Central memory CD8-positive, alpha-beta T cell (primary cell): ENCODE measurements at regions not wholly inside any gene's neighbourhood (a gene's known extent, or its start where the extent isn't known, plus 50 kb on each side); places are given as distances from the start of the nearest gene placed in this dataset.

Experiments
- ATAC-seq: fragments of 150-1000 bp; cut with Tn5 transposase; replicated peaks from 2 replicates; pipeline ENCODE4 v1.10.0; 2022; ENCODE audit warnings: mild to moderate bottlenecking, moderate FRiP score, moderate number of reproducible peaks; ENCODE audit not compliant: poor library complexity, severe bottlenecking; ENCODE audit errors: extremely low read depth
- DNase-seq, 2 donors: peaks; one replicate each; pipeline ENCODE4 v3.0.0; 2021; ENCODE audit warnings: low spot score in 2 of 2
- H3K27ac Mint-ChIP-seq: one replicate; pipeline ENCODE4 v1.8.0; 2022; ENCODE audit warnings: low read depth, mild to moderate bottlenecking, moderate library complexity, mixed read lengths
- H3K27me3 Mint-ChIP-seq: one replicate; pipeline ENCODE4 v1.8.0; 2022; ENCODE audit warnings: mixed read lengths
- H3K36me3 Mint-ChIP-seq: one replicate; pipeline ENCODE4 v1.8.0; 2022; ENCODE audit warnings: mild to moderate bottlenecking, moderate library complexity, mixed read lengths; ENCODE audit not compliant: insufficient read depth
- H3K4me1 Mint-ChIP-seq: one replicate; pipeline ENCODE4 v1.8.0; 2022; ENCODE audit warnings: mixed read lengths
- H3K4me3 Mint-ChIP-seq: one replicate; pipeline ENCODE4 v1.8.0; 2022; ENCODE audit warnings: mild to moderate bottlenecking, moderate library complexity, mixed read lengths
- H3K9me3 Mint-ChIP-seq: one replicate; pipeline ENCODE4 v1.8.0; 2022; ENCODE audit warnings: mixed read lengths

GRCh38 chr6:1153696-1154245 lies 158.1 kb upstream of the FOXQ1 start:
- Mint-ChIP-seq H3K4me1 (no peaks in the 10 kb centered on the region), H3K4me3 (no peak overlapping the region), H3K9me3 (no peaks in the 10 kb centered on the region), H3K27me3 (peaks cover 63% of the 10 kb centered on the region), H3K36me3 (no peaks in the 10 kb centered on the region), H3K27ac (no peak overlapping the region)
- ATAC-seq (no peak), DNase-seq (no peak)

- H3K4me1 Mint-ChIP-seq: no peaks in the 10 kb centered on the region
- ATAC-seq: no peak
- no peaks in the 10 kb centered on the region for H3K36me3 Mint-ChIP-seq
- H3K27ac Mint-ChIP-seq: no peak overlapping the region
- no peak for DNase-seq
- H3K27me3 Mint-ChIP-seq: peaks cover 58% of the 10 kb centered on the region
- no peak overlapping the region for H3K4me3 Mint-ChIP-seq
- no peaks in the 10 kb centered on the region for H3K9me3 Mint-ChIP-seq
These were observed 165.4 kb upstream of the FOXQ1 start for GRCh38 chr6:1146500-1146899.

- no peak overlapping the region for H3K27ac Mint-ChIP-seq
- no peaks in the 10 kb centered on the region for H3K36me3 Mint-ChIP-seq
- H3K9me3 Mint-ChIP-seq: no peaks in the 10 kb centered on the region
- H3K4me3 Mint-ChIP-seq: no peak overlapping the region
- DNase-seq (no peak), ATAC-seq (no peak)
- H3K4me1 Mint-ChIP-seq: no peaks in the 10 kb centered on the region
- H3K27me3 Mint-ChIP-seq: peaks cover 51% of the 10 kb centered on the region
These were observed 166.1 kb upstream of the FOXQ1 start for GRCh38 chr6:1145768-1146218.

GRCh38 chr6:1144842-1145767 lies 166.8 kb upstream of the FOXQ1 start:
- ATAC-seq: no peak
- no peaks in the 10 kb centered on the region for H3K9me3 Mint-ChIP-seq
- peaks cover 45% of the 10 kb centered on the region for H3K27me3 Mint-ChIP-seq
- H3K4me3 Mint-ChIP-seq: no peak overlapping the region
- no peaks in the 10 kb centered on the region for H3K36me3 Mint-ChIP-seq
- H3K4me1 Mint-ChIP-seq: no peaks in the 10 kb centered on the region
- no peak overlapping the region for H3K27ac Mint-ChIP-seq
- no peak for DNase-seq

GRCh38 chr6:1143655-1144054 lies 168.2 kb upstream of the FOXQ1 start:
- no peak for ATAC-seq
- Mint-ChIP-seq H3K27ac (no peak overlapping the region), H3K9me3 (peaks cover 9% of the 10 kb centered on the region), H3K4me3 (no peak overlapping the region), H3K27me3 (peaks cover 41% of the 10 kb centered on the region), H3K4me1 (no peaks in the 10 kb centered on the region), H3K36me3 (no peaks in the 10 kb centered on the region)
- DNase-seq: no peak

- Mint-ChIP-seq H3K27ac (no peak overlapping the region), H3K4me1 (no peaks in the 10 kb centered on the region), H3K27me3 (peaks cover 46% of the 10 kb centered on the region), H3K9me3 (peaks cover 9% of the 10 kb centered on the region), H3K4me3 (no peak overlapping the region), H3K36me3 (no peaks in the 10 kb centered on the region)
- no peak for ATAC-seq
- no peak for DNase-seq
These were observed 172.6 kb upstream of the FOXQ1 start for GRCh38 chr6:1139155-1139890.

GRCh38 chr6:1137849-1138248 lies 174.0 kb upstream of the FOXQ1 start:
- Mint-ChIP-seq H3K36me3 (no peaks in the 10 kb centered on the region), H3K4me3 (no peak overlapping the region), H3K9me3 (peaks cover 9% of the 10 kb centered on the region), H3K27ac (no peak overlapping the region), H3K27me3 (peaks cover 53% of the 10 kb centered on the region), H3K4me1 (no peaks in the 10 kb centered on the region)
- no peak for ATAC-seq
- DNase-seq: no peak

GRCh38 chr6:1136827-1137226 lies 175.1 kb upstream of the FOXQ1 start:
- no peak overlapping the region for H3K27ac Mint-ChIP-seq
- H3K4me1 Mint-ChIP-seq: no peaks in the 10 kb centered on the region
- H3K9me3 Mint-ChIP-seq: peaks cover 9% of the 10 kb centered on the region
- H3K27me3 Mint-ChIP-seq: peaks cover 63% of the 10 kb centered on the region
- H3K4me3 Mint-ChIP-seq: no peak overlapping the region
- ATAC-seq (no peak), DNase-seq (no peak)
- H3K36me3 Mint-ChIP-seq: no peaks in the 10 kb centered on the region

- no peaks in the 10 kb centered on the region for H3K4me1 Mint-ChIP-seq
- ATAC-seq: no peak
- no peaks in the 10 kb centered on the region for H3K36me3 Mint-ChIP-seq
- no peak overlapping the region for H3K27ac Mint-ChIP-seq
- peaks cover 65% of the 10 kb centered on the region for H3K27me3 Mint-ChIP-seq
- no peak for DNase-seq
- H3K4me3 Mint-ChIP-seq: no peak overlapping the region
- peaks cover 9% of the 10 kb centered on the region for H3K9me3 Mint-ChIP-seq
These were observed 175.5 kb upstream of the FOXQ1 start for GRCh38 chr6:1136415-1136774.

- Mint-ChIP-seq H3K27ac (no peak overlapping the region), H3K9me3 (peaks cover 9% of the 10 kb centered on the region), H3K36me3 (no peaks in the 10 kb centered on the region), H3K4me3 (no peak overlapping the region), H3K27me3 (peaks cover 65% of the 10 kb centered on the region), H3K4me1 (no peaks in the 10 kb centered on the region)
- no peak for DNase-seq
- no peak for ATAC-seq
These were observed 176.0 kb upstream of the FOXQ1 start for GRCh38 chr6:1135726-1136414.

- Mint-ChIP-seq H3K9me3 (no peaks in the 10 kb centered on the region), H3K4me3 (no peak overlapping the region), H3K36me3 (peaks cover 2% of the 10 kb centered on the region), H3K27ac (no peak overlapping the region), H3K27me3 (peaks cover 52% of the 10 kb centered on the region), H3K4me1 (peaks cover 6% of the 10 kb centered on the region)
- DNase-seq (no peak), ATAC-seq (no peak)
These were observed 180.4 kb upstream of the FOXQ1 start for GRCh38 chr6:1131285-1132079.

- Mint-ChIP-seq H3K4me3 (no peak overlapping the region), H3K36me3 (peaks cover 2% of the 10 kb centered on the region), H3K4me1 (peaks cover 6% of the 10 kb centered on the region), H3K27ac (no peak overlapping the region), H3K9me3 (no peaks in the 10 kb centered on the region), H3K27me3 (peaks cover 52% of the 10 kb centered on the region)
- ATAC-seq: no peak
- no peak for DNase-seq
These were observed 181.2 kb upstream of the FOXQ1 start for GRCh38 chr6:1130709-1131108.
